MM.1S (cell line): ENCODE measurements at regions not wholly inside any gene's neighbourhood (a gene's known extent, or its start where the extent isn't known, plus 50 kb on each side); places are given as distances from the start of the nearest gene placed in this dataset.

Experiments
- CTCF ChIP-seq: fragments of 300-600 bp; sonication (generic); IDR thresholded peaks from 2 replicates; pipeline ENCODE4 v1.5.1; 2016; ENCODE audit warnings: antibody characterized with exemption, low read length, mixed read lengths
- EZH2phosphoT487 ChIP-seq: fragments of 300-600 bp; sonication (generic); IDR thresholded peaks from 2 replicates; pipeline ENCODE4 v1.6.1; 2018; ENCODE audit warnings: antibody characterized with exemption, low read length

DNA sequence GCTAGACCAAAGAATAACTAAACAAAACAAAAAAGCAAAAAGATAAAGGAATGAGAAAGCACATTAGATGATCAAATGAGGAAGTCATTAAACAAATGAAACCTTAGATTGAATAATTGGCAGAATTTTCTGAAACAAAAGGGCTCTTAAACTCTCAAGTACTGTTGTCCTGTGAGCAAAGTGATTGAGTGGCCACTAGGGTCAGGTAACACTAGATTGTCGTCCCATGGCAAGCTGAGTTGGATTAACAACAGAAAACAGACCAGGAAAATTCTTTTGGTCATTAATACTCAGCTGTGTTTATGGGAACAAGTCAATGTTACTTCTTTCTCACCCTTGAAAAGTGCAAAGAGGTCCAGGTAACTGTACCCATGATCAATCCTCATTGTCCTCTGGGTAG is 81.6 kb upstream of the MRPS30 start:
- TF ChIP-seq CTCF (no peak), EZH2phosphoT487 (no peak)
